ENCODE measurements at regions not wholly inside any gene's neighbourhood (a gene's known extent, or its start where the extent isn't known, plus 50 kb on each side); places are given as distances from the start of the nearest gene placed in this dataset.

DNA sequence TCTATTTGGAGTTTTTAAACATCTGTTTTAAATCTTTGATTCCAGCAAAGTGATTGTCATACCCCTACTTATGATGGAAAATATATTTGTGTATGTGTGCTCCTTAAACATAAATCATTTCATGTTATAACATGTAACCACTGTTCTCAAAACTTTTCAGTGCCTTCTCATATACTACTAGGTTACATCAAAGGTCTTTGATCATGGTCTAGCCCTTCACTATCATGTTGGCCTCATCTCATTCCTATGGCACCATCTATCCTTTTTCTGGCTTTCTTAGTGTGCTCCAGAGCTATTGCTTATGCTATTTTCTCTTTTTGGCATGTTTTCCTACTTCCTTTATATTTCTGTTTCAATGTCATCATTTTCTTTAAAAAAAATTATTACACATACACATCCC lies 367.9 kb upstream of the SLC39A10 start:
- TF ChIP-seq, protein P1, sequence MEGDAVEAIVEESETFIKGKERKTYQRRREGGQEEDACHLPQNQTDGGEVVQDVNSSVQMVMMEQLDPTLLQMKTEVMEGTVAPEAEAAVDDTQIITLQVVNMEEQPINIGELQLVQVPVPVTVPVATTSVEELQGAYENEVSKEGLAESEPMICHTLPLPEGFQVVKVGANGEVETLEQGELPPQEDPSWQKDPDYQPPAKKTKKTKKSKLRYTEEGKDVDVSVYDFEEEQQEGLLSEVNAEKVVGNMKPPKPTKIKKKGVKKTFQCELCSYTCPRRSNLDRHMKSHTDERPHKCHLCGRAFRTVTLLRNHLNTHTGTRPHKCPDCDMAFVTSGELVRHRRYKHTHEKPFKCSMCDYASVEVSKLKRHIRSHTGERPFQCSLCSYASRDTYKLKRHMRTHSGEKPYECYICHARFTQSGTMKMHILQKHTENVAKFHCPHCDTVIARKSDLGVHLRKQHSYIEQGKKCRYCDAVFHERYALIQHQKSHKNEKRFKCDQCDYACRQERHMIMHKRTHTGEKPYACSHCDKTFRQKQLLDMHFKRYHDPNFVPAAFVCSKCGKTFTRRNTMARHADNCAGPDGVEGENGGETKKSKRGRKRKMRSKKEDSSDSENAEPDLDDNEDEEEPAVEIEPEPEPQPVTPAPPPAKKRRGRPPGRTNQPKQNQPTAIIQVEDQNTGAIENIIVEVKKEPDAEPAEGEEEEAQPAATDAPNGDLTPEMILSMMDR (IDR thresholded peaks at IDR 0.05; ENCODE audit: low read depth, low read length) = no peak
- no peak for TF ChIP-seq EZH2phosphoT487 (IDR thresholded peaks at IDR 0.05; ENCODE audit: low read depth)
